ENCODE measurements at regions not wholly inside any gene's neighbourhood (a gene's known extent, or its start where the extent isn't known, plus 50 kb on each side); places are given as distances from the start of the nearest gene placed in this dataset.

- TF ChIP-seq CTCF (IDR thresholded peaks at IDR 0.05; ENCODE audit: low read depth, low read length, poor library complexity, severe bottlenecking) = no peak
- no peak for TF ChIP-seq EZH2phosphoT487 (IDR thresholded peaks at IDR 0.05; ENCODE audit: borderline replicate concordance, low read length)
Measured at GRCh38 chr16:85982563-85982939, 83.6 kb downstream of the IRF8 start.

Measured in DOHH2 (cell line).